ENCODE measurements at regions not wholly inside any gene's neighbourhood (a gene's known extent, or its start where the extent isn't known, plus 50 kb on each side); places are given as distances from the start of the nearest gene placed in this dataset.
"Not testable (repeated sequence)": the region's sequence is repeated elsewhere in the genome, so short reads cannot be mapped to it uniquely, and the experiment has no call there.

GRCh38 chr22:22697377-22698117, 53.1 kb downstream of the GGTLC2 start:
- DNase-seq (ENCODE audit: extremely low spot score, insufficient read length, low read depth): no peak
- FAIRE-seq: no peak

GRCh38 chr22:22698263-22698750, 53.9 kb downstream of the GGTLC2 start:
- FAIRE-seq (peak; percentile 95), DNase-seq (ENCODE audit: extremely low spot score, insufficient read length, low read depth) (no peak)

DNA sequence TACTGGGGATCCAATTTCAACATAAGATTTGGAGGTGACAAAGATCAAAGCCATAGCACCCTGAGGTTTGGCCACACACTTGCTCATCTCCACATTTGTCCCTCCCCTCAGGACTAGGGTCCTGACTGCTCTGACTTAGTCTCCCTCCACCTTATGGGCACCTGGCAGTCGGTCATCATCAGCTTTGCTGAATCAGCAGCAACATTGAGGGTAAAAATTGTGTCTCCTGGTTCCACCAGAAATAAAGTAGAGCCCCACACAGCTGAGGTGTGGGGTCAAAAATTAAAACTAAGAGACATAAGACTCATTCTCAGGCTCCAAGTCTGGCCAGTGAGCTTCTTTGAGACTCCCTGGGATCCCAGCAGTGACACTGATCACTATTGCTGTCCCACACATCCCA, 56.2 kb downstream of the GGTLC2 start:
- no peak for FAIRE-seq
- no peak for DNase-seq (ENCODE audit: extremely low spot score, insufficient read length, low read depth)

DNA sequence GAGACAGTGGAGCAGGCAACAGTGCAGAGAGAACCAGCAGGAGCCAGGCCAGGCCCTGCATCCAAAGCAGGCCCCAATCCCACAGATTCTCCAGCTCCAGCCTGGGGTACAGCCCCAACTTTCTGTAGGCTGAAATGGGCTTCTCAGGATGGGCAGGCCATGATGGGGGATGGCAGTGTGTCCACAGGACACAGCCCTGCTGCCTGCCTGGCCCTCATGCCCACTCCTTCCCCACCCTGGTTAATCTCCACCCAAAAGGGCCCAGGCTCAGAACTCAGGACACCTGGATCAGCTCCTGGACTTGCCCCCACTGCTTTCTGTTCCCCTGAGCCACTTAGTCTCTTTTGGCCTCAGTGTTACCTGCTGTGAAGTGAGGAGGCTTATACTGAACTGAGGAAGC, 57.1 kb downstream of the GGTLC2 start:
- not testable (repeated sequence) for FAIRE-seq

GRCh38 chr22:22702237-22703202, 58.1 kb downstream of the GGTLC2 start:
- DNase-seq (ENCODE audit: extremely low spot score, insufficient read length, low read depth): no peak
- peak; percentile 71 for FAIRE-seq

More for the DNA sequence above, 57.1 kb downstream of the GGTLC2 start:
- DNase-seq (ENCODE audit: extremely low spot score, insufficient read length, low read depth): not testable (repeated sequence)

DNA sequence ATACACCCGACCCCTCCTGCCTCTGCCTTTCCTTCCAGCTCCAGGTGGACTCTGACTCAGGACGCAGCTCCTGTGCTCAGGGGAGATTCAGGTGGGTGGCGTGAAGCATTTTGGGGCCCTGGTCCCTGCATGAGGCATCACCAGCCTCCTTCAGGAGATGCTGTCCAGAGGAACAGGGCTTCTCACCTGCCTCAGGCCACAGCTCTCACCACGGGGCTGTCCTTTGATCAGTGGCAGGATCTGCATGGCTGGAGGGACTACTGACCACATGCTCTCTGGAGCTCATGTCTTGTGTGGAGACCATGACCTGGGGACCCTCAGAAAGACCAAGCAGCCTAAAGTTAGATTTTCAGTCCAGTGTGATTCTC, 58.8 kb downstream of the GGTLC2 start:
- FAIRE-seq (no peak), DNase-seq (ENCODE audit: extremely low spot score, insufficient read length, low read depth) (no peak)

- no peak for DNase-seq (ENCODE audit: extremely low spot score, insufficient read length, low read depth)
Observed at GRCh38 chr22:22703715-22704114, 59.3 kb downstream of the GGTLC2 start.

GRCh38 chr22:22704156-22704946, 59.9 kb downstream of the GGTLC2 start:
- no peak for DNase-seq (ENCODE audit: extremely low spot score, insufficient read length, low read depth)
- no peak for FAIRE-seq

More at GRCh38 chr22:22703715-22704114, 59.3 kb downstream of the GGTLC2 start:
- no peak for FAIRE-seq

DNA sequence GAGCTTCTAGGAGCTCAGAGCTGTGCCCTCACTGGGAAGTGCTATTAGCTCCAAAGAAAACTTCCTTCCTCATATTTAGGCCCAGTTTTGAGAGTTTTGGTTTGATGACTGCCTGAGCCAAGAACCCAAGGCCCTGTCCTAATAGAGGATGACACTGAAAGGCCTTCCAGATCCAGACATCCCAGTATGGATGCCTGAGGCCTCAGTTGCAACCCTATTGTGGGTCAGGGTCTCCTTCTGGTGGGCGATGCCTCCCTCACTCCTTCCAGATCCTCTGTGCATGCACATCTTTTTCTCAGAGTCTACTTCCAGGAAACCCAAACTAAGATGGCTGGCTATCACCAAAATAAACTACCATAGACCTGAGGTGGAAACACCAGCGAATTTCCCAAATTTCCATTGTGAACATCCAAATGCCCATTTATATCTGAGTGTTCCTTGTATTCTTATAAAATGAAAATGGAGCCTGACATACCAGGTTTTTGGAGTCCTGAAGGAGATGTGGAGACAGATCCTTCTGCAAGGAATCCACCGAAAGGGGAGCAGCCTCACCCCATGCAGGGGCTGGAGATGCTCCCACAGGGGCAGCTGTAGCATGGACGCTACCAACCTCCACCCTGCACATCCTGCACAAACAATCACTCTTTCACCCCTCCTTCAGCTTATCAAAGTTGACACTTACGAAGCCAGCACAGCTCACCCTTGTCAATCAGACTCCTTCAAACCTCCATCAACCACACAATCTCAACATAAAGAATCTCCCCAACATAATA, 61.1 kb downstream of the GGTLC2 start:
- DNase-seq (ENCODE audit: extremely low spot score, insufficient read length, low read depth) (no peak), FAIRE-seq (no peak)

- FAIRE-seq: no peak
- no peak for DNase-seq (ENCODE audit: extremely low spot score, insufficient read length, low read depth)
Observed at GRCh38 chr22:22706253-22706915, 62.0 kb downstream of the GGTLC2 start.

DNA sequence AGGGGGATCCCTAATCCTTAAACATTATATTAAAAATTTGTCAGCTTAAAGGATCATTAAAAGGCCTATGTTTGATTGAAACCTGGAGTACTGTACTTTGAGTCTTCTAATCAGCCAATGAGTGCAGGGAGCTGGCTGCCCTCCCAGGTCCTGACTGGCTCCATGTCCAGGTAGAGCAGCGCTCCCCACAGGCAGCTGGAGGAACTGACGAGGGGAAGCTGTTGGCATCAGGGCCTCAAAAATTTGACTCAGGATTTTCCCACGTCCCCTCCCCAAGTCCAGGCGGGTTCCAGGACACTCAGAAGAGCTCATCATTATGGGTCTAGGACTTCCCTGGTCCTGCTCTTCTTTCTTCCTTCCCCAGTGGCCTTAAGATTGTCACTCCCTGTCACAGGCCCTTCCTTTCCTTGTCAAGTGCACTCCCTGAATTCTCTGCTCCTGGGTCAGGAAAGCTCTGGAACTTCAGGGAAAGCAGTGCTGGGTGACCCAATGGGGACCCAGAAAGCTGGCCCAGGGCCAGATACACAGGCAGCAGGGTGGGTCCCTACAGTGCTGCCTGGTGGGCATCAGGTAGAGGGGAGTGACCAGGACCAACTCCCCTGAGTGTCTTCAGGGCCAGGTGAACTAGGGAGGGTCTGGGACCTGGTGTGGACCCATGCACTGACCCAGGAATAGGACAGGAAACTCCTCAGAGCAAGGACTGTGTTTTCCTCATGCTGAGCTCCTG, 65.5 kb downstream of the GGTLC2 start:
- FAIRE-seq: no peak
- DNase-seq (ENCODE audit: extremely low spot score, insufficient read length, low read depth): no peak

GRCh38 chr22:22710719-22711531, 66.5 kb downstream of the GGTLC2 start:
- DNase-seq (ENCODE audit: extremely low spot score, insufficient read length, low read depth) (no peak), FAIRE-seq (peak; percentile 78)

GRCh38 chr22:22711532-22711913, 67.1 kb downstream of the GGTLC2 start:
- FAIRE-seq (no peak), DNase-seq (ENCODE audit: extremely low spot score, insufficient read length, low read depth) (no peak)

DNA sequence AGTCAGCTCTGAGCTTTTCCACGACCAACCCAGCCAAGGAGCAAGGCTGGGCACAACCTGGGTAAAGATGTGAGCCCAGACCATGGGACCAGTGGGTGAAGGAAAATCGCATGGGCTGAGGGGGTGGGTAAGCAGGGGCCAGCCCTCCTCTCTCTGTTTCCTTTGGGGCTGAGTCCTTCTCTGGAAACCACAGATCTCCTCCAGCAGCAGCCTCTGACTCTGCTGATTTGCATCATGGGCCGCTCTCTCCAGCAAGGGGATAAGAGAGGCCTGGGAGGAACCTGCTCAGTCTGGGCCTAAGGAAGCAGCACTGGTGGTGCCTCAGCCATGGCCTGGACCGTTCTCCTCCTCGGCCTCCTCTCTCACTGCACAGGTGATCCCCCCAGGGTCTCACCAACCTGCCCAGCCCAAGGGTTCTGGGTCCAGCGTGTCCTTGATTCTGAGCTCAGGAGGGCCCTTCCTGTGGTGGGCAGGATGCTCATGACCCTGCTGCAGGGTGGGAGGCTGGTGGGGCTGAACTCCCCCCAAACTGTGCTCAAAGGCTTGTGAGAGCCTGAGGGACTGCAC, 67.8 kb downstream of the GGTLC2 start:
- FAIRE-seq (peak; percentile 24), DNase-seq (ENCODE audit: extremely low spot score, insufficient read length, low read depth) (no peak)

GRCh38 chr22:22712666-22713365, 68.4 kb downstream of the GGTLC2 start:
- FAIRE-seq (peak; percentile 52), DNase-seq (ENCODE audit: extremely low spot score, insufficient read length, low read depth) (no peak)

DNA sequence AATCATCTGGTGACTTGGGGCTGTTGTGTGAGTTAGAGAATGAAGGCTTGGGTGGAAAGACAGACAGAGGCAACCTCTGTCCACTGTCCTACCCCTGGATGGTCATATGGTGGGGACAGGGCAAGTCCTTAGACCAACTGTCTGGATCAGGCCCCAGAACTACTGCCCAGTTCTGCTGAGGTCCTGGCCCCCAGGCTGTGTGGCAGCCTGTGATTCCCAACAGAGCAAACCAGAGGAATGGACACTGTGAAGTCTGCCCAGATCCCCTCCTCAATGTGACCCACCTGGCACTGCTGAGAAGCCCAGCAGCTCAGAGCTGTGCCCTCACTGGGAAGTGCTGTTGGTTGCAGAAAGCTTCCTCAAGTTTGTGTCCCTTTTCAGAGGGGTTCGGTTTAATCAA, 69.0 kb downstream of the GGTLC2 start:
- DNase-seq (ENCODE audit: extremely low spot score, insufficient read length, low read depth): no peak
- no peak for FAIRE-seq
